ENCODE measurements at regions not wholly inside any gene's neighbourhood (a gene's known extent, or its start where the extent isn't known, plus 50 kb on each side); places are given as distances from the start of the nearest gene placed in this dataset.
"Not testable (repeated sequence)": the region's sequence is repeated elsewhere in the genome, so short reads cannot be mapped to it uniquely, and the experiment has no call there.

- intact Hi-C loops (cut with DNase I), result no loop called here
- no peaks in the 10 kb centered on the region for H3K9me3 ChIP-seq
- H3K4me3 ChIP-seq, result no peak overlapping the region
- H3K27me3 ChIP-seq, result no peaks in the 10 kb centered on the region
- no peaks in the 10 kb centered on the region for H3K36me3 ChIP-seq
- no peak overlapping the region for H3K27ac ChIP-seq
- H3K4me1 ChIP-seq (ENCODE audit: insufficient read depth), result no peaks in the 10 kb centered on the region
- 84 to 87% (median 84%) methylated on average over 3 of the region's 3 CpGs for WGBS, 3 donors
- TF ChIP-seq EP300 (IDR thresholded peaks at IDR 0.05) (no peak), POLR2A (IDR thresholded peaks at IDR 0.05) (no peak)
- DNase-seq, result no peak
Observed at GRCh38 chr21:14814991-14815390, 249.8 kb downstream of the NRIP1 start.

DNA sequence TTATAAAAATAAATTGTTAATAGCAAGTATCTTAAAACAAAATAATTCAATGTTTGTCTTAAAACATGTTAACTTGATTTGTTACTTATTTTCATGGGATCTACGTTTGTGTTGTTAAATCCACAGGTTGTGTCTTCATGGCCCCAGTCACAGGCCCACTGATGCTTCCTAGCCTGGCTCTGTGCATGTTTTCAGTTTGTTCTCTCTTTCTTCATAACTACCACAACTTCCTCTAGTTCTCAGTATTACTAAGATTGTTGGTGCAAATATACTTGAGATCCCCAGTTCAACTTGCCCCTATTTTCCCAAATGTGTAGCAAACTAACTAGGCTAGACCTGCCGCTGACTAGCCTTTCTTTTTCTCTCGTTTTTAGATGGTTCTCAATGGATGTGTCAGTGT is 250.5 kb downstream of the NRIP1 start:
- Histone ChIP-seq H3K27ac (no peak overlapping the region), H3K4me3 (no peak overlapping the region), H3K27me3 (no peaks in the 10 kb centered on the region), H3K4me1 (ENCODE audit: insufficient read depth) (no peaks in the 10 kb centered on the region), H3K9me3 (no peaks in the 10 kb centered on the region), H3K36me3 (no peaks in the 10 kb centered on the region)
- 82 to 88% (median 83%) methylated on average over 3 of the region's 3 CpGs for WGBS, 3 donors
- TF ChIP-seq CTCF (IDR thresholded peaks at IDR 0.05) (no peak), POLR2A (IDR thresholded peaks at IDR 0.05) (no peak), EP300 (IDR thresholded peaks at IDR 0.05) (no peak)
- no peak for DNase-seq
- intact Hi-C loops (cut with DNase I), result no loop called here

DNA sequence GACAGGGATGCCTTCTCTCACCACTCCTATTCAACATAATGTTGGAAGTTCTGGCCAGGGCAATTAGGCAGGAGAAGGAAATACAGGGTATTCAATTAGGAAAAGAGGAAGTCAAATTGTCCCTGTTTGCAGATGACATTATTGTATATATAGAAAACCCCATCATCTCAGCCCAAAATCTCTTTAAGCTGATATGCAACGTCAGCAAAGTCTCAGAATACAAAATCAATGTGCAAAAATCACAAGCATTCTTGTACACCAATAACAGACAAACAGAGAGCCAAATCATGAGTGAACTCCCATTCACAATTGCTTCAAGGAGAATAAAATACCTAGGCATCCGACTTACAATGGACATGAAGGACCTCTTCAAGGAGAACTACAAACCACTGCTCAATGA is 258.1 kb upstream of the SAMSN1 start:
- H3K27ac ChIP-seq; intact Hi-C loops (cut with DNase I); DNase-seq; H3K36me3 ChIP-seq; H3K4me3 ChIP-seq; H3K9me3 ChIP-seq; H3K4me1 ChIP-seq (ENCODE audit: insufficient read depth); H3K27me3 ChIP-seq: not testable (repeated sequence)
- WGBS, 3 donors, result 75 to 80% (median 75%) methylated on average over 2 of the region's 2 CpGs

- H3K36me3 ChIP-seq, result no peaks in the 10 kb centered on the region
- no peak overlapping the region for H3K27ac ChIP-seq
- DNase-seq, result no peak
- H3K27me3 ChIP-seq, result no peaks in the 10 kb centered on the region
- intact Hi-C loops (cut with DNase I), result no loop called here
- H3K4me1 ChIP-seq (ENCODE audit: insufficient read depth), result no peaks in the 10 kb centered on the region
- H3K9me3 ChIP-seq, result no peaks in the 10 kb centered on the region
- no peak overlapping the region for H3K4me3 ChIP-seq
- TF ChIP-seq EP300 (IDR thresholded peaks at IDR 0.05) (no peak), CTCF (IDR thresholded peaks at IDR 0.05) (no peak), POLR2A (IDR thresholded peaks at IDR 0.05) (no peak)
Observed at GRCh38 chr21:14797543-14797942, 251.4 kb upstream of the SAMSN1 start.

DNA sequence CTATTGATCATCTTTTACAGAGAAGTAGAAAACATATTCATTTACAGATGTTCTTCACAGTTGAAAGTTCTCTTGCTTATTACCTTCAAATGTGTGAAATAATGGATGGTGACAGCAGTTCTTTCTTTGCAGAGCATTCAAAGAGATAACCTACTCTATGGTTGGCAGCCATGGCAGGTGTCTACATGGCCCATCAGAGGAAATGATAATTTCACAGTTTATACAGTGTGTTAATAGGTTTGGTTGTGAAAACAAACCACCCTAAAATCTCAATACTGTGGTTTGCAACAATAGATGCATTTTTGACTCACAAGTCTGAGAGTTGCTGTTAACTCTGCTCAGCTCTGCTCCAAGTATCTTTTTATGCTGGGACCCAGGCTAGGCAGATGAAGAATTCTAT is 241.2 kb upstream of the SAMSN1 start:
- DNase-seq, result no peak
- Histone ChIP-seq H3K4me1 (ENCODE audit: insufficient read depth) (no peaks in the 10 kb centered on the region), H3K27ac (no peak overlapping the region), H3K9me3 (no peaks in the 10 kb centered on the region), H3K4me3 (no peak overlapping the region), H3K36me3 (no peaks in the 10 kb centered on the region), H3K27me3 (no peaks in the 10 kb centered on the region)
- intact Hi-C loops (cut with DNase I), result no loop called here
- TF ChIP-seq EP300 (IDR thresholded peaks at IDR 0.05) (no peak), CTCF (IDR thresholded peaks at IDR 0.05) (no peak), POLR2A (IDR thresholded peaks at IDR 0.05) (no peak)

DNA sequence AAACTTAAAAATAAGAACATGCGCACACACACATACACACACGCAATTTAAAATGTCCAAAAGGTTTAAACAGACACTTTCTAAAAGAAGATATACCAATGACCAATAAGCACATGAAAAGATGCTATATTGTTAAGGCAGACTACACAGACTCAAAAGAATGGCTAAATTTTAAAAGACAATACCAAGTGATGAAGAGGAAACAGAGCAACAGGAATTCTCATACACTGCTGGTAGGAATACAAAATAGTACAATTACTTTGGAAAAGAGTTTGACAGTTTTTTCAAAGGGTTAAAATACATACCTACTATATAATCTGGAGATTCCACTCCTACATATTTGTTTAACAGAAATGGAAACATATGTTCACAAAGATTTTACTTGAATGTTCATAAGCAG is 239.6 kb upstream of the SAMSN1 start:
- Histone ChIP-seq H3K4me3 (no peak overlapping the region), H3K9me3 (no peaks in the 10 kb centered on the region), H3K36me3 (no peaks in the 10 kb centered on the region), H3K27me3 (no peaks in the 10 kb centered on the region), H3K4me1 (ENCODE audit: insufficient read depth) (no peaks in the 10 kb centered on the region), H3K27ac (no peak overlapping the region)
- DNase-seq, result no peak
- WGBS, 3 donors, result 94 to 97% (median 96%) methylated on average over 2 of the region's 2 CpGs
- intact Hi-C loops (cut with DNase I), result no loop called here
- no peak for TF ChIP-seq EP300 (IDR thresholded peaks at IDR 0.05)
- TF ChIP-seq CTCF (IDR thresholded peaks at IDR 0.05), result no peak
- no peak for TF ChIP-seq POLR2A (IDR thresholded peaks at IDR 0.05)
